Psoas muscle (tissue), 7 donors: ENCODE measurements at regions not wholly inside any gene's neighbourhood (a gene's known extent, or its start where the extent isn't known, plus 50 kb on each side); places are given as distances from the start of the nearest gene placed in this dataset.

Experiments
- ATAC-seq, 4 donors: fragments of 200-7000 bp; cut with Tn5 transposase; one replicate each; pipeline ENCODE4 v1.9.1; 2020; ENCODE audit warnings: moderate library complexity in 3 of 4, mild to moderate bottlenecking in 2 of 4
- DNase-seq, 2 donors: peaks; one replicate each; pipeline ENCODE4 v3.0.0-alpha.2; 2020
- H3K27ac ChIP-seq: fragments of 200-600 bp; one replicate; pipeline ENCODE4 v1.8.0; 2022
- H3K27me3 ChIP-seq, 3 donors: fragments of 200-600 bp in 1 of 3; one replicate each; pipeline versions ENCODE4 v1.6.1 to v1.8.0; 2013 to 2022; ENCODE audit warnings: low read length in 2 of 3, mild to moderate bottlenecking in 2 of 3, moderate library complexity in 1 of 3; ENCODE audit not compliant: insufficient read depth in 3 of 3
- H3K36me3 ChIP-seq, 2 donors: fragments of 200-600 bp in 1 of 2; one replicate each; pipeline versions ENCODE4 v1.6.1 to v1.8.0; 2013 to 2022; ENCODE audit warnings: low read depth in 1 of 2, mild to moderate bottlenecking in 1 of 2, moderate library complexity in 1 of 2; ENCODE audit not compliant: insufficient read depth in 1 of 2
- H3K4me1 ChIP-seq: fragments of 200-600 bp; one replicate; pipeline ENCODE4 v1.8.0; 2022
- H3K4me3 ChIP-seq: fragments of 200-600 bp; one replicate; pipeline ENCODE4 v1.8.0; 2022; ENCODE audit warnings: mild to moderate bottlenecking
- H3K9me3 ChIP-seq: fragments of 200-600 bp; one replicate; pipeline ENCODE4 v1.8.0; 2022
- WGBS, 3 donors: extraction: QIAGEN DNeasy Blood & Tissue Kit; methylation state at CpG; one replicate each; pipeline versions ENCODE4 v1.1.6 to v1.1.7; 2013; 5-methylcytosine and 5-hydroxymethylcytosine counted together
- intact Hi-C, 2 donors: fragments of 100-400 bp; cut with DNase I; formaldehyde crosslinking; loops; one replicate each; pipeline versions ENCODE4 v1.11.0 to v1.14.2; 2022
- TF ChIP-seq, protein P1 (sequence below): fragments of 200-600 bp; IDR thresholded peaks from one replicate; pipeline ENCODE4 v1.8.0; 2022; ENCODE audit warnings: antibody characterized with exemption
- donor health status: healthy with polysubstance abuse.
- donor health status: DM: no; HTN: no; CAD: no; lungs with moderate emphysema.
- donor health status: Bipolar disorder and iron deficiency.
- donor health status: healthy.
- donor health status: DM: yes; HTN: yes; CAD: no.
- donor health status: DM: no; HTN: no; CAD: no.
- donor health status: DM: yes; HTN: yes; CAD: no.

DNA sequence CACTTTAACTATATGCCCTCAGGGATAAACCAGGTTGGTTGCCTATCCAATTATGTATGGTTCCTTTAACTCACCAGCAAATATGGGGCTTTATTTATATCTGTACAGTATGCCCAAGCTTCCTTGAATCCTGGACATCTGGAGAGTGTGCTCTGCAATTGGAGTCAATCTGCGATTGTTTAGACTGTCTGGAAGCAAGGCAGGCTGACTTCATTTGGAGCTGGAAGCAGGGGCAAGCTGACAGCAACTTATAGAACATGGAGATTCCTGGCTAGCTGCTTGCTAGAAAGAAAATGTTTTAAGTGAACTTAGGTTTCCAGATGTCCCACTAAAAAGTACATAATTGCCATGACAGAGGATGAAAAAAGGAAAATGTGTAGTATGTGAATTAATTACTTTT is 63.7 kb upstream of the TPRG1 start:
- WGBS, 3 donors, result 45 to 83% (median 55%) methylated on average over 1 of the region's 1 CpG
- Histone ChIP-seq H3K27me3 (no peaks in the 10 kb centered on the region), H3K9me3 (no peaks in the 10 kb centered on the region), H3K36me3 (no peaks in the 10 kb centered on the region), H3K4me3 (peak overlapping the region; percentile 28), H3K4me1 (peaks cover 21% of the 10 kb centered on the region), H3K27ac (peak overlapping the region; percentile 52)
- ATAC-seq, result peak in 1 of 4 donors; percentile 50
- TF ChIP-seq, protein P1, sequence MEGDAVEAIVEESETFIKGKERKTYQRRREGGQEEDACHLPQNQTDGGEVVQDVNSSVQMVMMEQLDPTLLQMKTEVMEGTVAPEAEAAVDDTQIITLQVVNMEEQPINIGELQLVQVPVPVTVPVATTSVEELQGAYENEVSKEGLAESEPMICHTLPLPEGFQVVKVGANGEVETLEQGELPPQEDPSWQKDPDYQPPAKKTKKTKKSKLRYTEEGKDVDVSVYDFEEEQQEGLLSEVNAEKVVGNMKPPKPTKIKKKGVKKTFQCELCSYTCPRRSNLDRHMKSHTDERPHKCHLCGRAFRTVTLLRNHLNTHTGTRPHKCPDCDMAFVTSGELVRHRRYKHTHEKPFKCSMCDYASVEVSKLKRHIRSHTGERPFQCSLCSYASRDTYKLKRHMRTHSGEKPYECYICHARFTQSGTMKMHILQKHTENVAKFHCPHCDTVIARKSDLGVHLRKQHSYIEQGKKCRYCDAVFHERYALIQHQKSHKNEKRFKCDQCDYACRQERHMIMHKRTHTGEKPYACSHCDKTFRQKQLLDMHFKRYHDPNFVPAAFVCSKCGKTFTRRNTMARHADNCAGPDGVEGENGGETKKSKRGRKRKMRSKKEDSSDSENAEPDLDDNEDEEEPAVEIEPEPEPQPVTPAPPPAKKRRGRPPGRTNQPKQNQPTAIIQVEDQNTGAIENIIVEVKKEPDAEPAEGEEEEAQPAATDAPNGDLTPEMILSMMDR, result no peak
- no peak for DNase-seq
- intact Hi-C loops, result no loop called here

- DNase-seq (no peak), ATAC-seq (peak in 2 of 4 donors; percentile 8 to 32)
- 82 to 85% (median 82%) methylated on average over 3 of the region's 3 CpGs for WGBS, 3 donors
- TF ChIP-seq, protein P1, result no peak
- Histone ChIP-seq H3K36me3 (no peaks in the 10 kb centered on the region), H3K27me3 (no peaks in the 10 kb centered on the region), H3K27ac (peak overlapping the region; percentile 17), H3K9me3 (no peaks in the 10 kb centered on the region), H3K4me3 (peak overlapping the region; percentile 28), H3K4me1 (peaks cover 21% of the 10 kb centered on the region)
- intact Hi-C loops, result no loop called here
Observed at GRCh38 chr3:189108735-189109134, 63.0 kb upstream of the TPRG1 start.

GRCh38 chr3:189109145-189109544 is 62.6 kb upstream of the TPRG1 start:
- peak overlapping the region; percentile 28 for H3K4me3 ChIP-seq
- TF ChIP-seq, protein P1, result no peak
- intact Hi-C loops, result no loop called here
- H3K27ac ChIP-seq, result peak overlapping the region; percentile 17
- DNase-seq, result no peak
- H3K9me3 ChIP-seq, result no peaks in the 10 kb centered on the region
- 64 to 75% (median 67%) methylated on average over 8 of the region's 8 CpGs for WGBS, 3 donors
- no peaks in the 10 kb centered on the region for H3K27me3 ChIP-seq
- ATAC-seq, result peak in 2 of 4 donors; percentile 17 to 29
- H3K36me3 ChIP-seq, result no peaks in the 10 kb centered on the region
- peaks cover 21% of the 10 kb centered on the region for H3K4me1 ChIP-seq

DNA sequence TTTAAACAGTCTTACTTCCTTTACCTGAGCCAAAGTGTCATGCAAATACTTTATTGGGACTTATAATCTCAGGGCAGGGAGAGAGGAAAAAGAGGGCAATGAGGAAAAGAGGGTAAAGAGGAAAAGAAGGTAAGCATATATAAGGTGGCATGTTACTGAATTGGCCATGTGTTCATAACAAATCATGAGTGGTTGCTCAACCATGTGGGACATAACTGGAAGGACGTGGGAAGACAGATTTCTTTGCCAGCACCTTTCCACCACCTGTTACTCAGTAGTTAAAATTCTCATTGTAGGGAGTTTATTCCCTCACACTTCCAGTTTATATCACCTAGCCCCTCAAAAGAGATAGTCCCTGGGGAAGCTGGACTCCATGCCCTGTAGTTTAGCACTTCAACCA is 54.7 kb upstream of the TPRG1 start:
- Histone ChIP-seq H3K4me1 (peaks cover 11% of the 10 kb centered on the region), H3K27ac (peak overlapping the region; percentile 61), H3K36me3 (no peaks in the 10 kb centered on the region), H3K4me3 (no peak overlapping the region), H3K27me3 (no peaks in the 10 kb centered on the region), H3K9me3 (no peaks in the 10 kb centered on the region)
- TF ChIP-seq, protein P1, result no peak
- WGBS, 3 donors, result 14 to 44% (median 24%) methylated on average over 1 of the region's 1 CpG
- ATAC-seq (peak in 3 of 4 donors; percentile 38 to 68 (median 54)), DNase-seq (no peak)
- intact Hi-C loops, result no loop called here

GRCh38 chr3:189118896-189119295 is 52.9 kb upstream of the TPRG1 start:
- Histone ChIP-seq H3K4me1 (peaks cover 24% of the 10 kb centered on the region), H3K27ac (no peak overlapping the region), H3K4me3 (no peak overlapping the region), H3K9me3 (no peaks in the 10 kb centered on the region), H3K36me3 (no peaks in the 10 kb centered on the region), H3K27me3 (no peaks in the 10 kb centered on the region)
- DNase-seq (no peak), ATAC-seq (no peak)
- TF ChIP-seq, protein P1, result no peak
- intact Hi-C loops, result no loop called here
- WGBS, 3 donors, result 82 to 100% (median 96%) methylated on average over 1 of the region's 1 CpG
